ENCODE measurements at regions not wholly inside any gene's neighbourhood (a gene's known extent, or its start where the extent isn't known, plus 50 kb on each side); places are given as distances from the start of the nearest gene placed in this dataset.
A peak's percentile ranks its signal among the peaks of the same experiment; 100 is the strongest.

DNA sequence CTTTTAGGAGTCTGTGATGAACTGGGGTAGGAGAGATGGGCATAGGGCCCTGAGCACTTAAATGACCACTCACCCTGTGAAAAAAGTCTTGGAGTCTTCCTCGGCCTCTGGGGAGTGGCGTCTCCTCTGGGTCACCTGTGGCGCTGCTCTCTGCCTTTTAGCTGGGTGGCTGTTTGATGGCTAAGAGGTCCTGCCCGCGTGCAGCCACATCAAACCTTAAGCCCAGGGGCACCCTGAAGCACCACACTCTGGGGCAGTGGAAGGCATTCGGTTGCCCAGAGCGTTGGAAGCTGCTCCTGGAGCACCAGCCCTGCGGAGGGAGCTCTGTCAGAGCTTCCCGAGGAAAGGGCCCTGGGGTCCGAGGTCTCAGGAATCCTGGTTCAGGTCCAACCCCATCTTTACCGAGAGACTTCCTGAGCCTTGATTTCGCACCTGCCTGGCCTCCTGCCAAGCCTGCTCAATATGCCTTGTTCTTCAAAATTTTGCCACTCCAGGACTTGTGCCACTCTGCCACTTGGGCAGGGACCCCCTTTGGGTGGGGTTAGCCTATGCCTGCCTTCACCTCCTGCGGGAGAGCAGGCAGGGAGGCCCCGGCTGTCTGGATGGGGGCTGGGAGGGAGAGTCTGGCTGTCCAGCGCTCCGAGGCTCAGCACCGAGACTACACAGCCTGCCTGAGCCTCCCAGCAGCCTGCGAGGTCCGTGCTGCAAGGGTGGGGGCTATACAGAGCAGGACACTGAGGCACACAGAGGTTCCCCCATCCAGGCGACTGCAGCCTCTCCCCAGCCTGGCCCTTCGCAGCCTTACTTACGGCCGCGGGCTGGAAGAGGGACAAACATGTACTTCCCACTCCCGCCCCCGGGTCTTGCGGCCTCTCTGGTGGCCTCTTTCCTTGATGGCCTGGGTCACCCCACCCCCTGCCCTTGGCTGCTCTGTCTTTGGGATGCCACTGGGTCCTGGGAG is 63.4 kb upstream of the RNU6ATAC start:
- no peak for DNase-seq

DNA sequence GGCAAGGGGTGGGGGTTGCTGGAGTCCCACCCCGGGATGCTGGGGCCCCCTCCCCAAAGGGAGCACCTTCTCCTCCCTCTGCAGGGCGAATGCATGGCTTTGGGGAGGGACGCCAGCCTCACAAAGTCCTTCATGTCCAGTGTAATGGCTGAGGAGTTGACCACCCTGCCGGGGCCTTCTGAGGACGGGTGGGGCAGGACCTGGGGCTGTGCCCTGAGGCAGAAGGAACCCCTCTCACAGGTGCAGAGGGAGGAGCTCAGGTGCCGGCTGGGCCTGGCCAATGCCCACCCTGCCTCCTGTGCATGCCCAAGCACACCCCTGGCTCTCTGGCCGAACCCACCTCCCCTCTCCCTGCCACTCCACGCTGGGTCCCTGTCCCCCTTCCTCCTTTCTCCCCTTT is 64.3 kb upstream of the RNU6ATAC start:
- DNase-seq, result no peak

DNA sequence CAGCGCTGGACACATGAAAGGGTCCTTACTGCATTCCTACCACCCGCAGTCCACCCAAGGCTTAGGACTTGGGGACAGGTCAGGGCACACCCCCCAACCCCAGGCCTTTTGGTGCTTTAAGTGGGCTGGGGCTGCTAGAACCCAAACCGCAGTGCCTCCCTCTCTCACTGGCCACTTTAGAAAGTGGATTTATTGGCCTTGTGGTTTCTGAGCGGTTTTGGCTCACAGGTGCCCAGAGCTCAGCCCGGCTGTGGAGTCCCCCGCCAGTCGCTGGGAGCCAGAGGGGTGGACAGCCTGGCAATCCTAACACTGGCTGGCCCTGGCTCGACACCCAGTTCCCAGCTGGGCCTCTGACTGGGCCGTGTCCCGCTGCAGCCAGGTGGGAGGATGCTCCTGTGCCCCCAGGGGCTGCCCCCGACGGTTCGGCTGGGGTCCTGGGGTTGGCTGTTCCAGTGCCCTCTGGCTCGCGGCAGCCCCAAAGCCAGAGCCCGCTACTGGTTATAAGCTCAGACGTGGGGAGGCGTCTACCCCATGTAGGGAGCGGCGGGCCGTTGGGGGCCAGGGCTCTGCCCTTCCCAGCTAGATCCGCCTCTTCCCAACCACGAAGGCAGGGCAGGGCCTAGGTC is 65.2 kb upstream of the RNU6ATAC start:
- no peak for DNase-seq

DNA sequence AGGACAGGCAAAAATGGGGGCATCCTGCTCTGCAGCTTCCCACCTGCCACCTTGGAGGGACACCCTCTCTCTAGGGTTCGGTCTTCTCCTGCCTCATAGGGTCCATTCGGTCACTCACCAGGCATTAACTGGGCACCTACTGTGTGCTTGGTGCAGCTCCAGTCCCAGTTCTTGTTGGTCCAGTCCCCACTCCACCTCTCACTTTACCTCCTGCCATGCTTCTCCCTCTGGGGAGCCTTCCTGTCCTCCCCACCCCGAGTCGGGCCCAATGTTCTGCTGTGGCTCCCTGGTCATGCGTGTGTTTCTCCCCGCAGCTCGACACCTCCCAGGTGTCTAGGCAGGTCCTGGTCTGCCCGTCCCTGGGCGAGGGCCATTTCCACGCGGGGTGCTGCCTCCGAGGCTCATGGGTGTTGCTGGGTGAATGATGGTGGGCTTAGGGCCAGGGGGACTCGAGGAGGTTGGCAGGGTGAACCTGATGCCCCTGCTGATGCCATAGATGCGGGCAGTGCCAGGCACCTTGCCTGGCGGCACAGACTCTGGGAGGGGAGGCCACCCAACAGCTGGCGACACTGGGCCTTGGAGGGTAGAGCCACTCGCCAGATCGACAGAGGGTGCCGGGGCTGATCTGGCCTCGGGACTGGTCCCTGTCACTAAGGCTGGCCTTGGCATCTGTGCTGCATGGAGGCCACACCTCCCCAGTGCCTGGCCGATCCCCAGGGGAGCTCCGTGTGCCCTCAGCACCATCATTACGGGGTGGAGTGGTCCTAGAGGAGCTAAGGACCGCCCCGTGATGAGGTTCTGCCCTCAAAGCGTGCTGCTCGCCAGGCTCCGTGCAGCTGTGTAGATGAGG is 66.0 kb upstream of the RNU6ATAC start:
- DNase-seq, result no peak

DNA sequence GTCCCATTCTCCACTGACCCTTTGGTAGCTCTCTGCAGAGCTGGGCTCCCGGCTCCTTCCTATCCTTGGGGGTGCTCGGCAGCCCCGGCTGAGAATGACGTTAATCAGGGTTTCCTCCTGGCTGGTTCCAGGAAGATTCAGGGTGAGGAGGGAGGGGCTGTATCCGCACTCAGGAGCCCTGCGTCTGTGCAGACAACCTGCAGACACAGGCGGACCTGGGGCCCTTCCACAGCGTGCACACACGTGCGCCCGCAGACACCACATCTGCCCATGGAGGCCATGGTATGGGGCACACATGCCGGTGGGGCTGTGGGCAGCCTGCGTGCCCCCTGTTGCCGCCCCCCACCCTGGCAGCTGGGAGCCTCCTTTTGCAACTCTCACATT is 66.6 kb upstream of the RNU6ATAC start:
- DNase-seq, result no peak

DNA sequence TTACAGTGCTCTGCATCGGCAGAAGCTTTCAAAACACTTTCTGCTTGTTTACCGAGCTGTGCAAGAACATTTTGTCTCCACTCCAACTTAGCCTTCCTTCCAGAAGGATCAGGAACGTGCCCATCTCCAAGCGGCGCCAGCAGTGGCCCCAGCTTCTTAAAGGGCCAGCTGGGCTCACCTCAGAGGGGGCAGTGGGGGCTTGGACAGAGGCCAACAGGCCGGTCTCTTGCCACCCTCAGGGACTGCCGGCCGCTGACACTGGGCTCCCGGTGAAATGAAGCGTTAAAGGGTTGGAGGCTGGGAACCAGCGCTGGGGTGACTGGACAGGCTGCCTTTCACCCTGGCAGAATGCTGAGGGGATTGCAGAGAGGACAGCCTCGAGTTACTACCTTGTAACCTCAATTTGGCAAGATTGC is 67.0 kb upstream of the RNU6ATAC start:
- no peak for DNase-seq

DNA sequence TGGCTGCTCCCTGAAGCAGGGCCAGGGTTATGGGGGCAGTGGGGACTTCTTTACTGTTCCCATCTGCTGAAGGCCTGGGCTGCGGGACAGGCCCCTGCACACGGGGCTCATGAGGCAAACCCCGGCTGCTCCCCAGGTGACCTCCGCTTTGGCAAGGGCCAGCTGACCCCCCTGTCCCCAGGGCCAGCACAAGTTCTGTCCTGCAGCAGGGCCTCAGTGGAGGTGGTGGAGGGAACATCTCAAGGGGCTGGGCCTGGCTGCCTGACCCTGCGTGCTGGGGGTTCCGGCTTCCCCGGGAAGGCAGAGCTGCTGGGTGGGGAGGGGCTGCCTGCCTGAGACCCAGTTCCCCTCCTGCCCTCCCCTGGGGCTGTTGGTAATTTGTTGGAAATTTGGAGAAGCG is 67.4 kb upstream of the RNU6ATAC start:
- no peak for DNase-seq

DNA sequence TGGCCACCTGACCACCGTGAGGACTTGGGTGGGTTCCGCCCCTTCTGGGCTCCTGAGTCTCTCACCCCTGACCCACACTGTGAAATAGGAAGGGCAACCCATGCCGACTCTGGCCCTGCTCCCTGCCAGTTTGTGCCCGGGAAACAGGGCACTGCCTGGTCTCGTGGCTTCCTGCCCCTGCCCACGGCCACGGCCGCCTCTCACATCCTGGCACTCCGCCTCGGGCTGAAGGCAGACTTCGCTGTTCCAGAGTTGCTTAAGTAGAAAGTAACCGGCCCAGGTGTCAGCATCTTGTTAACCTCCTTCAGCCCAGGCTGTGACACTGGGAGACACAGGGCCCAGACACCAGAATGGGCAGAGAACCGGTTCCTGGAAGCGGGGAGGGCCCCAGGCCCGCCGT is 68.7 kb upstream of the RNU6ATAC start:
- DNase-seq, result no peak

DNA sequence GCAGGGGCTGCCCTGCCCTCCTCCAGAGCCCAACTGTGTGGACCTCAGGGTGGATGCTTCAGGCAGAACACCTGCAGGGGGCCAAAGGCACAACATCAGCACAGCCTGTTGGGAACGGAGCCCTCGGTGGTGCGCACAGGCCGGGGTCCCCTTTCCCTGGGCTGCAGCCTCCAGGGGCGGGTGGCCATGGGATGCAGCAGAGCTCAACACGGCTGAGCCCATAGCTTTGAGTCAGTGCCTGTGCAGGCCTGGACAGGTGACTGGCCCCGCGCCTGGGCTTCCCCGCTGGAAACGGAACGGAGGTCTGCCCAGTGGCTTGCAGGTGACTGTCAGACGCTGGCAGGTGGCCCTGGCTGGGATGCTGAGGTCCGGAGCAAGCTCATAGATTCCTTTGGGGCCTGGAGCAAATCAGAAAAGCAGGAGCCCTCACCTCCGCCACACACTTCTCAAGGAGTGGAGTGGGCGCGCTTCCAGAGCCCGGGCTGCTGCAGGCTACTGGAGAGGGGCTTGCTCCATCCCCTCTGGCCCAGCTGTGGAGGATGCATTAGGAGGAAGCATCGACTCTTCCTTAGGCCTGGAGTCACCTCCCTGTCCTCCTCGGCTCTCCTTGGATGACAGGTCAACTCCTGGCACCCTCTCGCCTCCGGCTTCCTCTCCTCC is 69.8 kb upstream of the RNU6ATAC start:
- no peak for DNase-seq

DNA sequence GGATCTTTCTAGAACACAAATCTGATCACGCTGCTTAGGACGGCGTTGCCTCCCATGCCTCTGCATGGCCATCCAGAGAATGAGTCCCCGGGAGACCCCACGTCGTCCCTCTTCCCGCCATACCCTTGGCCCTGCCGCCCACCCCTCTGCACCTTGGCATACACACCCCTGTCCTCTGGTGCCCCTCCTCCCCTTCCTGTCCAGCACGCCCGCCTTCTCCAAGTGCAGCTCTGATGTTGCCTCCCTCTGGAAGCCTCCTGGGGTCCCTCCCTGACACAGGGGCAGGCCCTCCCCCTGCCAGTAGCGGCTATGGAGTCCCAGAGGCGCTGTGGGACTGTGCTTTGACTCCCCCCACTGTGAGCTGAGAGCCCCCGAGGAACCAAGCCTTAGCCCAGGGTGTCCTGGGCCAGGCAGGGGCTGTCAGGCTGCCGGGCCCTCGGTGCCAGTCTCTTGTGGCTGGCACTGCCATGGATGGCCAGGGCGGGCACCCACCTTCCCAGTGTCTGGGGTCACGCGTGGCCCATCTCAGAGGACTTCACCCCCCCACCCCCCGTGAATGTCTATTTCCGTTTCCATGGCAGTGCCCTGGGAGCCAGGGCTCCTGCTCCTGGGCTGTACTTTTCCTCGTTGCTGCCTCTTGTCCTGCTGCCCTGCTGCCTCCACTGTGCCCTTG is 70.5 kb upstream of the RNU6ATAC start:
- DNase-seq, result no peak

DNA sequence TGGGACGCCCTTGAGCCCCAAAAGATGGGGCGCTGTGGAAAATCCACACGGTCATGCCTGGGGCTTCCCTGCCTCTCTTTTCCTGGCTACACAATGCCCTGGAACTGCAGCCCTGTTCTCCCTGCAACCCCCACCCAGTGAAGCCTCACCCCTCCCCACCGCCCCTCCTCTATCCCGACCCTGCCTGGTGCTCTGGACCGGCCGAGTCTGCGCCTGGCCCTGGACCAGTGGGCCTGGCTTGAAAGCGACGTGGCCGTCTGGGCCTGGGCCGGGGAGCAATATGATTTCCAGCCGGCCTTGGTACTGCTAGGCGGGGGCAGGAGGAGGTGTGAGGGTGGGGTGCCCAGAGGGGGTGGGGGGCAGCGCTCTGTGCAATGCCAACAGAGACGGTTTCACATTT is 71.0 kb upstream of the RNU6ATAC start:
- no peak for DNase-seq

DNA sequence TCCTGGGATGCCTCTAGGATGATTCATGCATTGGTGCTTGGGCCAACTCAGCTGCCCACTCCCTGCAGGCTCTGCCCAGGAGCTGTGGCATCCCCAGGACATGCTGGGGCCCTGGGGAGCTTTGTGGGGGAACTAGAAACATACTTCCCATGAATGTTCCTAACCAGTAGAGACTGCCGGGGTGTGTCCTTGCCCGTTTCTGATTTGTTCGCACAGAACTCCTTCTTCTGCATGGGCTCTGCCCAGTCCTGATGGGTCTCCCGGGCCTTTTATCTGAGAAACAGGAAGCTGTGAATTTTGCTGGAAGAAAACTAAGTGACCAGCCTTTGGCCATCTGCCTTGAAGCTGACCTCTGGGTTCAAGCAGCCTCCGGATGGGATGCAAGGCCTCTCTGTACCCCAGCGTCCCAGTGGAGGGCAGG is 71.6 kb upstream of the RNU6ATAC start:
- no peak for DNase-seq

DNA sequence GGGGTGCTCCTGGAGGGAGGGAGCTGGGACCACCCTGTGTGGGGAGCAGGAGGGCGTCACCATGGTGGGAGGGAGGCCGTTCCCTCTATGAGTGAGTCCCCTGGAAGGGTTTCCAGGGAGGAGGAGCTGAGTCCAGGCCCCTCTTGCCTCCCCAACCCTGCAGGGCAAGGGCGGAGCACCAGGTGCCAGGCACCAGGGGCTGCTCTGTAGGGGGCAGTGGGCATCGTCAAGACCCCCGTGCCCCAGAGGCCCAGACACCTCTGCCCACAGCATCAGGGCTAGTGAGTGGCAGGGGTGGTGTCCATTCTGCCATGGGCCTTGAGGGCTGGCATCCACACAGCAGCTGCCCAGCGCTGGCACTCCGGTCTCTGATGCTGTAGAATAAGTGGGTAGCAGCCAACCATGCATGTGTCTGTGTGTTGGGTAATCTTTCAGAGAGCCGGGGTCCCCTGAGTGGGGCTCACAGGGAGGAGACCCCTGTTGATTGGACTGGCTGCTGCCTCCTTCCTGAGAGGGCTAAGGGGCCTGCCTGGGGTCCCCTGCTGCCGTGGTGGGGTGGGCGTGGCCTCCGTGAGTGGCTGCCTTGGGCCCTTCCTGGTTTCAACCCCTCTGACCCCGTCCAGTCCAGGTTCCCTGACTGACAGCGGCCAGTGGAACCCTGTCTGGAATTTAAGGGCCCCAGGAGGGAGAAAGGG is 72.7 kb upstream of the RNU6ATAC start:
- DNase-seq, result no peak

DNA sequence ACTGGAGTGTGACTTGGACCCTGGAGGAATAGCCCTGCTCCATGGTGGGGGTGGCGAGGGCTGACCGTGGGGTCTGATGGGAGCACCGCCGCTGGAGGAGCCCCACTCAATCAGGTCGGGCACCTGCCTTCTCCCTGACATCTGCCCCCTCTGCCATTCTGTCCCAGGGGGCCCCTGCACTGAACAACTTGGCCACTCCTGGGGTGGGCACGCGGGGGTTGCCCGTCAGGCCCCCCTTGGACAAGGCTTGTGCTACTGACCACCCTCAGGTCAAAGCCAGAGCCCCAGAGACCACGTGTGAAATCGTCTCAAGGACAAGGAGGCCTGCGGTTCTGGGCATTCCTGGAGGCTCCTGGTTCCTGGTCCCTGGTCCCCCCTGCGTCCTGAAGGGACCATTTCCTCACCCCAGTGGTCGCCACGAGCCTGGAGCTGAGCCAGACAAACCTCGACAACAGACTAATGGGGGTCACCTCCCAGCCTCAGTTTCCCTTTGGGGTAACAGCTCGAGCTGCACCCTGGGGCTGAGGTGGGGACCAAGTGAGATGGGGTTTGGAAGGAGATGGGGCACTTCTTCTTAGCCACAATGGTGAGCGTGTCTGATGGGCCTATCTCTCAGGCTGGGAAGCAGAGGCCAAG is 73.4 kb upstream of the RNU6ATAC start:
- no peak for DNase-seq

DNA sequence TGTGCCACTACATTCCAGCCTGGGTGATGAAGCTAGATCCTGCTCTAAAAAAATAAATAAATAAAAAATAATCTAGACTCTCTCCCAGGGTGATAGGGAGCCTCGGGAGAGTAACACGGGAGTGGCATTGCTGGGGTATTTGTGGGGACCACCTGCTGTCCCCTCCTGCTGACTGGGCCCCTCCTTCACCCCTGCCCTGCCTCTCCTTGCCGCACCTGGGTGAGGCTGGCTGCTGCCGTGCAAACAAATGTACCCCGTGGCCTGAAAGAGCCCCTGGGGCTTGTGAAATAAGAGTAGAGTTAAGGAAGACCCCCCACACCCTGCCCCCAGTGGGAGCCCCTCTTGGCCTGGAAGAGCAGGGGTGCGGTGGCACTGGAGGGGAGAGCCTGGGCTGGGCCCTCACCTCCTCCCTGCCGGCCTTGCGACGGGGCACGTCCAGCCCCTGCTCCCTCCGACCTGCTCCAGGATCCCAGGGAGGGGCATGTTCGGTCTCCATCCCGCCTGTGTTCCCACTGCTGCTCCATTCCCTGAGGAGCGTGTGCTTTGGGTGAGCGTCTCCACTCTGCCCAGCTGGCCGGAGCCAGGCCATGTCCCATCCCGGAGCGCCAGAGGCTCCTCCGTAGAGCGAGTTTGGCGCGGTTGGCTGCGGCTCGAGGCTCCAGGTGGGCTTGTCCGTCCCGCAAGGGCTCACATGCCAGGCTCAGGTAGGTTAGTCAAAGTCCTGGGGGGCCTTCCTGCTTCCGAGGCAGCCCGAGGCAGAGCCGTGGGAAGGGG is 75.0 kb upstream of the RNU6ATAC start:
- no peak for DNase-seq

DNA sequence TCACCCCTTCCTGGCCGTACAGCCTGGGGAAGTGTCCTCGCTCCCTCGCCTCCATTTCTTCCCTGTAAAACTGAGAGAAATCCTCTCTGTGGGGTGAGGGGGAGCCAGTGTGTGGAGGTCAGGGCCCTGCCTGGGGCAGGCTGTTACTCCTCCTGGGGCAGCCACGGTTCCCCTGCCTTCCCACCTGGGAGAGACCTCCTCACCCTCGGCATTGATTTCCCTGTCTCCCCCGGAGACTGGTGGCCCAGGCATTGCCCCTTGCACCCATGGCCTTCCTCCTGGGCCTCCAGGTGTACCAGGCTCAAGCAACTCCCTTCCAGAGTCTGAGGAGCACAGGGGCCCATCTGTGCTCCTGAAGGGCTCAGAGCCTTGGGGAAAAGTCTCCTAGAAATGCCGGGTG is 75.6 kb upstream of the RNU6ATAC start:
- DNase-seq, result no peak

DNA sequence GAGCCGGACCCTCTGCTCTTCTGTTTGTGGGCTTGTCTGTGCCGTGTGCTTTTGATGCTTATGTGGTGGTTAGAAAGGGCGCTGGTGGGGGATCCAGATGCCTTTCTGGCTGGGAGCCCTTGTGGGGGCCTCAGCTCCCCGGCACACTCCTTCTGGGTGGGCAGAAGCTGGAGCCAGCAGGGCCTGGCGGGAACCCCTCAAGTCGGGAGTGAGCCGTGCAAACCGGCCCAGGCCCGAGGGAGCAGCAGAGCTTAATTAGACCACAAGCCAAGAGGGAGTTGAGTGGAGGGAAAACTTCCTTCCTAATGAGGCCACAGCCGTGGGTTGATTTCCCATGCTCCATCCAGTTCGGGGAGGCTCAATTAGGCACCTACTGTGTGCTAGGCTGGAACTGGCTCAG is 76.0 kb upstream of the RNU6ATAC start:
- no peak for DNase-seq

DNA sequence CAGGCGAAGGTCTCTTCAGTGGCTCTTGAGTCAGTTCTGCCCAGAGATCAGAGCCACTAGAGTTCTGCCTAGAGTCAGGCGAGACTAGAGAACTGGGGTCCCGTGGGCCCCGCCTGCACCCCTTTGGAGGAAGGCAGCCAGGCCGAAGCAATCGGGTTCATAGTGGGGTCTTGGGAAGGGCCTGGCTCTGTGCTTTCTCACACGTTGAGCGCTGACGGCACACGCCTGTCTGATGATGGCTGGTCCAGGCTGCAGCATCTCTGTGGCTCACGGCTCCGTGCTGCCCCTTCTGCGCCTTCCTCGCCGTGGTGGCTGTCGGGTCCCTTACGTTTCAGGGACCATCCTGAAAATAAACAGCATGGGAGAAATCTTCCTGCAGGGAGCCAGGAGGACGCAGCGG is 78.3 kb upstream of the RNU6ATAC start:
- no peak for DNase-seq

DNA sequence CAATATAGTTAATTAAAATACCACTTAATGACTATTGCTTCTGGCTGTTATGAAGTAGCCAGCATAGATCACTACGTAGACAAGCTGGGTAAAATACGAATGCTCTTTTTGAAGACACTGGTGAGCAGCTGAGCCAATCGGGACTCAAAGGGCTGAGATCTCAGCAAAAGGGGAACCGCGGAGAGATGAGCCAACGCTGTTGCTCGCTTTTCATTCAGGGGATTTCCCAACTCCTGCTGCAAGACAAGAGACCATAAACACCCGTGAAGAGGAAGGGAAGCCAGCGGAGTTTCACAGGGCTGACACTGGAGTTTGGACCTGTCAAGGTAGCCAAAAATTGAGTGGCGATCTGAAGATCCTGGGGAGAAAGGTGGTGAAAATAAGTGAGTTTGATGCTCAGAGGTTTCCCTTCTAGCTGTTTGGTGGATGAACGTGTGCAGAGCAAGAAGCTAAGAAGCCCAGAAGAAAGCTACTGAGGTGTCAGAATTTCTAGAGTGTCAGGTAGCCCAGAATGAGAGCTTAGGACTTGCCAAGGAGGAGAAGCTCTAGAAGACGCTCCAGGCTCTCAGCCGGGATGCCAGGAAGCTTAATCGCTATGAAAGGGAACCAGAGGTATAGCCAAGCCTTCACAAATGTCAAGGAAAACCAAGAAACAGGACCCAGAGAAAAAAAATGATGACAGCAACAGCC is 79.6 kb upstream of the RNU6ATAC start:
- DNase-seq, result peak; percentile 38
